Spleen (tissue), 11 donors: ENCODE measurements at regions not wholly inside any gene's neighbourhood (a gene's known extent, or its start where the extent isn't known, plus 50 kb on each side); places are given as distances from the start of the nearest gene placed in this dataset.

Experiments
- DNase-seq: peaks from one replicate; pipeline ENCODE4 v3.0.0-alpha.2; 2020
- H3K27ac ChIP-seq, 8 donors: fragments of 200-600 bp; sonication (generic) in 7 of 8; 1 replicate in 4 of 8; 2 replicates in 4 of 8; pipeline versions ENCODE4 v1.5.0 to v1.8.0; 2016 to 2021; ENCODE audit warnings: inconsistent platforms in 4 of 8, mild to moderate bottlenecking in 4 of 8, moderate library complexity in 1 of 8
- H3K27me3 ChIP-seq, 7 donors: fragments of 200-600 bp; sonication (generic) in 6 of 7; replicated peaks in 1 of 7; 1 replicate in 4 of 7; 2 replicates in 3 of 7; pipeline versions ENCODE4 v1.5.0 to v1.8.0; 2016 to 2021; ENCODE audit warnings: inconsistent platforms in 3 of 7, mild to moderate bottlenecking in 1 of 7
- H3K36me3 ChIP-seq, 6 donors: fragments of 200-600 bp; sonication (generic) in 5 of 6; 1 replicate in 4 of 6; 2 replicates in 2 of 6; pipeline versions ENCODE4 v1.5.0 to v1.8.0; 2016 to 2021; ENCODE audit warnings: inconsistent platforms in 2 of 6
- H3K4me1 ChIP-seq, 6 donors: fragments of 200-600 bp; sonication (generic) in 5 of 6; 1 replicate in 3 of 6; 2 replicates in 3 of 6; pipeline versions ENCODE4 v1.5.0 to v1.8.0; 2016 to 2021; ENCODE audit warnings: inconsistent platforms in 3 of 6
- H3K4me3 ChIP-seq, 8 donors: fragments of 200-600 bp; sonication (generic) in 7 of 8; 1 replicate in 4 of 8; 2 replicates in 4 of 8; pipeline versions ENCODE4 v1.5.0 to v1.8.0; 2016 to 2021; ENCODE audit warnings: inconsistent platforms in 4 of 8, mild to moderate bottlenecking in 4 of 8, moderate library complexity in 2 of 8
- H3K9me3 ChIP-seq, 8 donors: fragments of 200-600 bp; sonication (generic) in 7 of 8; 1 replicate in 4 of 8; 2 replicates in 4 of 8; pipeline versions ENCODE4 v1.5.0 to v1.8.0; 2016 to 2021; ENCODE audit warnings: inconsistent platforms in 4 of 8
- CTCF ChIP-seq, 11 experiments: fragments of 200-600 bp in 7 of 11; fragments of 450-650 bp in 4 of 11; sonication (generic) in 4 of 11; IDR thresholded peaks in 8 of 11; conservative IDR thresholded peaks in 3 of 11; 1 replicate in 7 of 11; 2 replicates in 4 of 11; pipeline versions ENCODE4 v1.4.0 to v1.8.0; 2016 to 2021; ENCODE audit warnings: antibody characterized with exemption in 11 of 11, inconsistent platforms in 4 of 11, mild to moderate bottlenecking in 1 of 11
- POLR2A ChIP-seq, 3 donors: fragments of 450-650 bp; IDR thresholded peaks; one replicate each; pipeline ENCODE4 v1.5.1; 2017; ENCODE audit warnings: antibody characterized with exemption in 3 of 3, mild to moderate bottlenecking in 1 of 3
- POLR2AphosphoS5 ChIP-seq, 3 donors: sonication (generic); formaldehyde crosslinking; IDR thresholded peaks; one replicate each; pipeline ENCODE4 v1.5.1; 2017; ENCODE audit warnings: antibody characterized with exemption in 3 of 3
- WGBS, 5 donors: extraction: QIAGEN DNeasy Blood & Tissue Kit in 3 of 5; methylation state at CpG; one replicate each; pipeline versions ENCODE4 v1.1.5 to v1.1.7; 2013 to 2018; 5-methylcytosine and 5-hydroxymethylcytosine counted together
- intact Hi-C: fragments of 100-400 bp; cut with DNase I; formaldehyde crosslinking; loops from one replicate; pipeline ENCODE4 v1.15.0; 2023; ENCODE audit warnings: low total_unique reads
- donor health status: healthy with polysubstance abuse.
- donor health status: DM: no; HTN: no; CAD: no; lungs with moderate emphysema.
- donor health status: DM: no; HTN: no; CAD: no.
- donor health status: Bipolar disorder and iron deficiency.
- donor health status: healthy.
- donor health status: DM: no; HTN: no; CAD: no.
- donor health status: DM: yes; HTN: yes; CAD: no.

DNA sequence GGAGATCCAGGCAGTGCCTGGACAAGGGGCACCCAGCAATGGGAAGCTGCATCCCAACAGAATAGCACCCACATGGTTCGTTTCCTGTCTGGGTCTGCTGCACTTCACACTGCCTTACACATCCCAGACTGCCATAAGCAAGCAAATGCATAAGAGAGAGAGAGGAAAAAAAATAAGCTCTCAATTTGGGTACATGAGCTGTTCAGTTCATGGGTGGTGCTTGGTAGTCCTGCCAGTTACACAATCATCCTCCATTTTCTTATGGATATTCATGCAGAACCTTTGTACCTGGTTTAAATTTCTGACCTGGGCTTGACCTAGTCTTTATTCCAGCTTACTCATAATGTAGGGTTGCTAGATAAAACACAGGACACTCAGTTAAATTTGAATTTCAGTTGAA is 733.6 kb downstream of the TNS3 start:
- no peak overlapping the region for H3K4me3 ChIP-seq
- TF ChIP-seq POLR2AphosphoS5 (IDR thresholded peaks at IDR 0.05) (no peak), CTCF (IDR thresholded peaks at IDR 0.05 in 8 of 11, conservative IDR thresholded peaks at IDR 0.05 in 3 of 11) (no peak), POLR2A (IDR thresholded peaks at IDR 0.05) (no peak)
- no peaks in the 10 kb centered on the region for H3K27me3 ChIP-seq
- no peaks in the 10 kb centered on the region for H3K36me3 ChIP-seq
- intact Hi-C loops = no loop called here
- 66 to 82% (median 75%) methylated on average over 1 of the region's 1 CpG for WGBS, 5 donors
- no peak for DNase-seq
- H3K27ac ChIP-seq = no peak overlapping the region
- H3K9me3 ChIP-seq = peaks cover 0 to 3% (median 0%) of the 10 kb centered on the region in 8 donors
- H3K4me1 ChIP-seq = no peaks in the 10 kb centered on the region

- Histone ChIP-seq H3K27ac (no peak overlapping the region), H3K36me3 (no peaks in the 10 kb centered on the region), H3K9me3 (peaks cover 0 to 3% (median 0%) of the 10 kb centered on the region in 8 donors), H3K27me3 (no peaks in the 10 kb centered on the region), H3K4me1 (no peaks in the 10 kb centered on the region), H3K4me3 (no peak overlapping the region)
- intact Hi-C loops = no loop called here
- WGBS, 5 donors = 80 to 93% (median 84%) methylated on average over 3 of the region's 3 CpGs
- TF ChIP-seq POLR2AphosphoS5 (IDR thresholded peaks at IDR 0.05) (no peak), CTCF (IDR thresholded peaks at IDR 0.05 in 8 of 11, conservative IDR thresholded peaks at IDR 0.05 in 3 of 11) (no peak), POLR2A (IDR thresholded peaks at IDR 0.05) (no peak)
- DNase-seq = no peak
Measured at GRCh38 chr7:46847126-46847525, 734.8 kb downstream of the TNS3 start.

DNA sequence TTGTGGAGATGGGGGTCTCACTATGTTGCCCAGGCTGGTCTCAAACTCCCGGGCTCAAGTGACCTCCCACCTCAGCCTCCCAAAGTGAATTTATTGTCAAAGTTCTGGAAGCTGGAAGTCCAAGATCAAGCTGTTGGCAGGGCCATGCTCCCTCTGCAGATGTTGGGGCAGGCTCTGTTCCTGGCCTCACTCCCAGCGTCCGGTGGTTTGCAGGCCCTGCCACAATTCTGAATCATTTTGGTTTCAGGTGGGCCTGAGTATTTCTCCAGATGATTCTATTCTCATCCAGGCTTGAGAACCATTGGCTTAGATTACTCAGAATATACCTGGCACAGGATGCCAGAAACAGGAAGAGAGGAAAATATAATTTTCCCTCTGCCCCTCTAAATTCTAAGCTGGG is 737.4 kb downstream of the TNS3 start:
- TF ChIP-seq CTCF (IDR thresholded peaks at IDR 0.05 in 8 of 11, conservative IDR thresholded peaks at IDR 0.05 in 3 of 11) (no peak), POLR2A (IDR thresholded peaks at IDR 0.05) (no peak), POLR2AphosphoS5 (IDR thresholded peaks at IDR 0.05) (no peak)
- no peak for DNase-seq
- Histone ChIP-seq H3K27me3 (no peaks in the 10 kb centered on the region), H3K4me3 (no peak overlapping the region), H3K9me3 (peaks cover 0 to 3% (median 0%) of the 10 kb centered on the region in 8 donors), H3K27ac (no peak overlapping the region), H3K4me1 (no peaks in the 10 kb centered on the region), H3K36me3 (no peaks in the 10 kb centered on the region)
- 73 to 93% (median 78%) methylated on average over 3 of the region's 3 CpGs for WGBS, 5 donors
- intact Hi-C loops = no loop called here

- intact Hi-C loops = no loop called here
- no peak for DNase-seq
- WGBS, 5 donors = 86 to 96% (median 92%) methylated on average over 3 of the region's 3 CpGs
- no peak for TF ChIP-seq POLR2AphosphoS5 (IDR thresholded peaks at IDR 0.05)
- TF ChIP-seq POLR2A (IDR thresholded peaks at IDR 0.05) = no peak
- TF ChIP-seq CTCF (IDR thresholded peaks at IDR 0.05 in 8 of 11, conservative IDR thresholded peaks at IDR 0.05 in 3 of 11) = no peak
- no peaks in the 10 kb centered on the region for H3K36me3 ChIP-seq
- H3K4me1 ChIP-seq = no peaks in the 10 kb centered on the region
- no peaks in the 10 kb centered on the region for H3K27me3 ChIP-seq
- peaks cover 0 to 2% (median 0%) of the 10 kb centered on the region in 8 donors for H3K9me3 ChIP-seq
- no peak overlapping the region for H3K4me3 ChIP-seq
- H3K27ac ChIP-seq = no peak overlapping the region
Measured at GRCh38 chr7:46841248-46841647, 740.7 kb downstream of the TNS3 start.
